Occipital lobe (tissue), 1 donor: ENCODE measurements at regions not wholly inside any gene's neighbourhood (a gene's known extent, or its start where the extent isn't known, plus 50 kb on each side); places are given as distances from the start of the nearest gene placed in this dataset.
A peak's percentile ranks its signal among the peaks of the same experiment; 100 is the strongest.

Source experiments
- DNase-seq: peaks from one replicate; lab custom pipeline; 2025; lab: John Stamatoyannopoulos, UW

DNA sequence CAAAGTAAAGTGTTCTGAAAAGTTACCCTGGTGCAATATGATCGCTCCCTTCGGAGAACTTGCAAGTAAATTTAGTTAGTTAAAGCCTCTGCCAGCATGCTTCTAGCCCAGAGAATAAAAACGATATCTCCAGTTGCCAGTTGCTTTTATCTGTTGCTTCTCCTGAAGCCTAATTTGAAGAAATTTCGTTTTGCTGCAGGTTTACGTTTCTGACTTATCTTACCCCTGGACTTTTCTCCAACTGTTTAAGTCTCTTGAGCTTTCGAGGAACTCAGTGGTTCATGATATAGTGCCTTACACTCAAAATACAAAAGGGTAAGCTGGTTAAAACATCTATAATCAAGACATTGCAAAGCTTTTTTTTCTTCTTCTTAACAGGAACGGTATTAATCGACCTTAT is 131.1 kb downstream of the FAM161A start:
- no peak for DNase-seq

DNA sequence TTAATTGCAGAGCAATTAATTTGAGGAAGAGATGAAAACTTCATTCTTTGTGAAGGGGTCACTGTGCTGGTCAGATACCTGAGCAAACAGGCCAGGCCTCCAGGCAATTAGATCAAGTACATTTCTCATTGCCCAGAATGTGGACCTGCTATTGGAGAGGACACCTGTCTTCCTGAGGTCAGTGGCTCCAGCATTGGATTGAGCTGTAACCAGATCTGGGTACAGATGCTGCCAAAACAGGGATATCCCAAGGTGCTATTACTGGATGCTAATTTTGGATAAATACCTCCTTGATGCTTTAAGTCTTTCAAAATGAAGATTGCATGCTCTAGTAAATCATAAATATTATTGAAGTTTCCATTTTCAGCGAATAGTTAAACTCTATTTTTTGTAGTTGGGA is 131.5 kb downstream of the FAM161A start:
- DNase-seq, result no peak

DNA sequence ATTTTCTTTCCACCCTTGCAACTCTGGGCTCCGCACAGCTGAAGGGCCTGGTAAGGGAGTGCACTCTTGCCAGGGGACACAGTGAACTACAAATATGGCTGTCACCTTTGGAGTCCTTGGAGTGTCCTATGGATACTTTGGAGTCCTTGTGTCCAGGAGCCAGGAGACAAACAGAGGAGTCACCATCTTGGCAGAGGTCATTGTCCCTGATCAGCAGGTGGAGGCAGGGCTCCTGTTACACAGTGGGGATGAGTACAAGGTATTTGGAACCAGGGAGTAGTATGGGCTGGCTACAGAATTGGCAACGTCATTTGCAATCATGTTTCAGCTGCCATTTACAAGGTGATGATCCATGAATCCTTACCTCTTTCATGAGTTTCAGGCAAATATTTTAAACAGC is 132.5 kb downstream of the FAM161A start:
- no peak for DNase-seq

DNA sequence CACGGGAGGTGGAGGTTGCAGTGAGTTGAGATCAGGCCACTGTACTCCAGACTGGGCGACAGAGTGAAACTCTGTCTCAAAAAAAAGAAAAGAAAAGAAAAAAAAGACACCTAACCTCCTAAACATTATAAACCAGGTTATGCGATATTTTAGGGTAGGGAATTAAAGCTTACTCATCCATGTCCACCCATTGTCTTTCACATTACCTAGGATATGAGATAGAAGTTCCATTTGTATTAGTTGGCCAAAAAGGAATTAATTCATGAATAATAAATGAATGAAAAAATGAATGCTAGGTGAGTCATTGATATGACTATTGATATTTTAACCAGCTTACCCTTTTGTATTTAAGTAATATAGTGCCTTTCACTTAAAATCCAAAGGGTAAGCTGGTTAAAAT is 132.9 kb downstream of the FAM161A start:
- no peak for DNase-seq

DNA sequence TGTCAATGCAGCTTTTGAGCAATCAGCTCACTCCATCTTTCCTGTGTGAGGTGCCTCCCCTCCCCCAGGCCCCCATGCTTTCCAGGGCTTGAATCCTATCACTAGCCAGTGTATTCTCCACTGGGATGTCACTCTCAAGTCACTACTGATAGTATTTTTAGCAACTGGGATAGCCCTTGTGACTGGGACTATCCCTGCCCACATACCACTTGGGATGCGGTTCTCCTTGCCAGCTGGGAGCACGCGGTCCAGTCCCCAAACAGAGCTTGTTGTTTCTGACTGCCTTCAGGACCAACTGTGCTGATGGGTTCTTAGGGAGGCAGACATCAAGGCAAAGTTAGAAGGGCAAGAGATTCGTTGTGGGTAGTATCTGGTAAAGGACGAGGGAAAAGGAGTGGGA is 134.9 kb downstream of the FAM161A start:
- DNase-seq, result no peak

DNA sequence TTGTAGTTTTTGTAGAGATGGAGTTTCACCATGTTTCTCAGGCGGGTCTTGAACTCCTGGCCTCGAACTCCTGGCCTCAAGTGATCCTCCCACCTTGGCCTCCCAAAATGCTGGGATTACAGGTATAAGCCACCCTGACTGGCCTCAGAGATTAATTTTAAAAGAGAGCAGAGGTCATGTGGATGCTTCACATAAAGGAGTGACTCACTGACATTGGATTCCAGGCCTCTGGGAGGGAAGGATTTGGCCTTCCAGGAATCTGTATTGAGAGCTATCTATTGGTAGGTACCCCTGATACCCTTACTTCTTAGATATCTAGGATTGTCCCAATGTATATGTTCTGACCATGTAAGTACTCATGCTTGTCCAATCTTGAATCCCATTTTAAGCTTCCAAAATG is 138.4 kb downstream of the FAM161A start:
- DNase-seq, result no peak

DNA sequence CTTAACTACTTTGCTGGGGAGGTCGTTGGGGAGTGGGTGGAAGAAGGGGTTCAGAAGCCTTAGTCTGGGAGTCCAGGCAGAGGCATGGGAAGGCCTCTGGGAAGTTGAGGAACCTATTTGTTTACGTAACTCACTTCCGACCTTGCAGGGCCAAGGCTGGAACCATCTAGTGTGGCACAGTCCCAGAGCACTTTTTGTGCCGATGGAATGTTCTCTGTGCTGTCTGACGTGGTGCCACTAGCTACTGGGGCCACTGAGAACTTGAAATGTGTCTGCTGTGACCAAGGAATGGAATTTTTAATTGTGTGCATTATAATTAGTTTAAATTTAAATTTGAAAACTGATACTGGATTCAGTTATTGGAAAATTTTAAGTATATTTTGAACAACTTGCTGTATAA is 139.7 kb downstream of the FAM161A start:
- DNase-seq, result no peak

DNA sequence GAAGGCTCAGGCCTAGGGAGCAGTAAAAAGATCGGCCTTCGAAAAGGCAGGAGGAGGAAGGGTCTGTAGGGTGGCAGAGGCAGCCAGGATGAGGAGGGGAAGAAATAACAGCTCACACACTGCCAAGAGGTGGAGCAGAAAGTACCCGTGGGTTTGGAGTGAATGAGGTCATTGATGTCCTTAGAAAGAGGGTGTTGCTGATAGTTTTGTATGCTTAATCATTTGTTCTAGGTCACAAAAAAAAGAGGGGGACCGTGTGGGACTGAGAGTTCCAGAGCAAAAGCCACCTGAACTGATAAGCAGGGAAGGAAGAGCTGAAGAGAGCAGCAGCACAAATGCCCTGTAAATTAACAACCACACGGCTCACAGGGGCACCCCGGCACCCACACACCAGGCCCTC is 140.4 kb downstream of the FAM161A start:
- no peak for DNase-seq

DNA sequence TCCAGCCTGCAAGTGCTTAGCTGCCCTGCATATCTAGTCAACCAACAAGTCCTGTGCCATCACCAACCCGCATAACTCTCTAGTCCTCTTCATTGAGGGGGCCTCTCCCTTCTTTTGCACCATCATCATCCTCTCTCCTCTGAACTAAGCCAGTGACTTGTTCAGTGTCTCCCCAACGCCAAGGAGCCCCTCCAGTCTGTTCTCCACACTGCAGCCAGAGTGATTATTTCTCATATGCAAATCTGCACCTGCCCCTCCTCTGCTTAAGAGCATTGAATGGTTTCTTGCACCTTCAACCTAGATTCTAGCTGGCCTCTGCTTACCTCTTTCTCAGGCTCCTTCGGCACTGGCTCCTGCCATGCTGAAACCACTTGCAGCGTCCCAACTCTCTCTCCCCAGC is 141.8 kb downstream of the FAM161A start:
- no peak for DNase-seq

DNA sequence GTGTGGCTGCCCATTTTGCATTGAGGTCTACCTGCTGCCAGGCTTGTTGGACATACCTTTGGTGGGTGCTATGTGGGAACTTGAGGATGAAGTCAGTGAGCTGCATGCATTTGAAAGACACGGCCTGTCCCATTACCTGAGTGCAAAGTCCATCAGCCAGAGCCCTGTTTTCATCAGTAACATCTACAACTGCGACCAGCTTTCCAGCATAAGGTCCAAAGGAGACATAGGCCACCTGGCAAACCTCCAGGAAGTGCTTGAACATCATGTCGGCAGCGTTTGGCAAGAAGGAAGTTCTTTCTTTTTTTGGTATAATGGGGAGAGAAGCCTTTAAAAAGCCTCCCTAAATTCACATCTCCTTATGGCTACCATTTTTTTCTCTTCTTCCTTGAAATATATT is 143.1 kb downstream of the FAM161A start:
- DNase-seq, result no peak

DNA sequence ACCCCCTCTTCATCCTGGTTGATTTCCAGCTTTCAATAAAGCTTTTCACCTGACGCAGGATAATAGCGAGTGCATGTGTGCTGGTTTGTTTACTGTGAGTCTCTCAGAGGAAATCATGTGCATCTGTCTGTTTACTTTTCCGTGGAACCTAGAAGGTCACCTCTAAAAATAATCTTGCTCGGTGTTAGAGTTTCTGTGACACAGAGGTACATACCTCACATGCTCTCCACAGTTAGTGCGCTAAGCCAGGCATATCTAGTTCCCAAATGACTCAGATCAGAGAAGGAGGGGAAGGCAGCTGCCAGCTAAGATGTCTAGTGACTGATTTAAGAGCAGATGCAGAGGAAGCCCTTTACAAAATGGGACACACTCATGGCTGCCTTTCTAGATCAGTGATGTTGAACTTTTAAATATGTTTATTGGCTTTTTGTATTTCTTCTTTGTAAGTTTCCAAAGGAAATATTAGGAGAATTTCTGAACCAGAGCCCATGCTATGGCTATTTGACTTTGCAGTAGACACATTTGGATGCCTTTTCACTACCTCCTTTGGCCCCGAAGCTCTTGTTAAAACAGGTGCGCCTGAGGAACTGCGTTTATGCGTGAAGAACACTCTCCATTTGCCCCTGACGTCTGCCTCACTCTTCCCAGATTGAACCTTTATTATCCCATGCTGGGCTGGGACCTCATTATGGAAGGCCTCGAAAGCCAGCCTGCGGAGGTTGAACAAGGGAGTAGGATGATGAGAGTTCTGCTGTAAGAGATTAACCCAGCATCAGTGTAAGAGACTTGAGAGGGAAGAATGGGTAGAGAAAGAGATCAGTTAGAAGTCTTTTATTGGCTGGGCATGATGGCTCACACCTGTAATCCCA is 145.6 kb downstream of the FAM161A start:
- no peak for DNase-seq

DNA sequence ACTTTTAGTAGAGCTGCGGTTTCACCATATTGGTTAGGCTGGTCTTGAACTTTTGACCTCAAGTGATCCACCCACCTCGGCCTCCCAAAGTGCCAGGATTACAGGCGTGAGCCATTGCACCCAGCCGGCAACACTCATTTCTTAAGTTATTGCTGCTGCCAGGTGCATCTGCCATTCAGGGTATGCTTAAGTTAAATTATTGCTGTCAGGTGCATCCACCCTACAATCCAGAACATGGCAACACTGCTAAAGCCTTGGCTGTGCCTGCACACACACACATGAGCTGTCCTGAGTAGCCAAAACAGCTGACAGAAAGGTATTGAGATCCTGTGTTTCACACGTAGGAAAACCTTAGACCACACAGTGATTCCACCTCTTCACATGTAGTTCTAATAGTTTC is 148.2 kb downstream of the FAM161A start:
- no peak for DNase-seq

DNA sequence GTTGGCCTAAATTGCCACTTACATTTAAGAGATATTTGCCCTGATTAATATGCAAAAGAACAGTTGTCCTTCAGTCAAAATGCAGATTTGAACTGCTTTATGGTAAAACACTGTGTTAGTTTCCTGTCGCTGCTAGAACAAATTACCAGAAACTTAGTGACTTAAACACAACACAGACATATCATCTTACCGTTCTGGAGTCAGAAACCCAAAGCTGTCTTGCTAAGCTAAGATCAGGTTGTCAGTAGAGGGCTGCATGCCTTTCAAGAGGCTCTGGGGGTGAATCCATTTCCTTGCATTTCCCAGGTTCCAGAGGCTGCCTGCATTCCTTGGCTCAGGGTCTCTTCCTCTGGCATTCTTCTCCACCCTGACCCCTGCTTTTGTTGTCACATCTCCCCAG is 149.5 kb downstream of the FAM161A start:
- DNase-seq, result no peak

DNA sequence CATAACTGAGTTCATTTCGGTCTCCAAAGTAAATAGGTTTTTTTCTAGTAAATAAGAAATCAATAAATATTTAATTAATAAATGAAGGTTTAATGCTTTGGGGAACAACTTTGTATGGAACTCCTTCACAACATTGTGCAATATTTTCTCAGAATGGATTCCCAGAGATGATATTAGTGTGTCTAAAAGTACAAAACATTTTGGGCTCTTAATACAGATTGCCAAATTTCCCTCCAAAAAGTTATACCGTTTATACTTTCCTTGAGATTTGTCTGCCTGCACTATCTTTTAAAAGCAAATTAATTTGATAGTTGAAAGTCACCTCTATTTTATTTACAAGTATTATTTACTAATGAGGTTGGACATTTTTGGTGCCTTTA is 151.8 kb downstream of the FAM161A start:
- no peak for DNase-seq

DNA sequence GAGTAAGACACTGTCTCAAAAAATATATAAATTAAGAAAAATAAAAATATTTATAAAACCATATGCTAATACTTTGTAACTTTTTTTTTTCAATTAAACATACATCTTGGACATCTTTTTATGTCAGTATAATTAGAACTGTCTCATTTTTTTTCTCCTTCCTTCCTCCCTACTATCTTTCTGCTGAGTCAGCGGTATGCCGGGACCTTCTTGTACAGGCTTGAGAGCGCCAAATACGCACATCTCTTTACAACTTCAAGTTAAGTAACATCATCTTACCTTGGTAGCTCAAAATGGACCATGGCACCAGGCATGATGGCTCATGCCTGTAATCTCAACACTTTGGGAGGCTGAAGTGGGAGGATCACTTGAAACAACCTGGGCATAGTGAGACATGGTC is 153.4 kb downstream of the FAM161A start:
- no peak for DNase-seq

DNA sequence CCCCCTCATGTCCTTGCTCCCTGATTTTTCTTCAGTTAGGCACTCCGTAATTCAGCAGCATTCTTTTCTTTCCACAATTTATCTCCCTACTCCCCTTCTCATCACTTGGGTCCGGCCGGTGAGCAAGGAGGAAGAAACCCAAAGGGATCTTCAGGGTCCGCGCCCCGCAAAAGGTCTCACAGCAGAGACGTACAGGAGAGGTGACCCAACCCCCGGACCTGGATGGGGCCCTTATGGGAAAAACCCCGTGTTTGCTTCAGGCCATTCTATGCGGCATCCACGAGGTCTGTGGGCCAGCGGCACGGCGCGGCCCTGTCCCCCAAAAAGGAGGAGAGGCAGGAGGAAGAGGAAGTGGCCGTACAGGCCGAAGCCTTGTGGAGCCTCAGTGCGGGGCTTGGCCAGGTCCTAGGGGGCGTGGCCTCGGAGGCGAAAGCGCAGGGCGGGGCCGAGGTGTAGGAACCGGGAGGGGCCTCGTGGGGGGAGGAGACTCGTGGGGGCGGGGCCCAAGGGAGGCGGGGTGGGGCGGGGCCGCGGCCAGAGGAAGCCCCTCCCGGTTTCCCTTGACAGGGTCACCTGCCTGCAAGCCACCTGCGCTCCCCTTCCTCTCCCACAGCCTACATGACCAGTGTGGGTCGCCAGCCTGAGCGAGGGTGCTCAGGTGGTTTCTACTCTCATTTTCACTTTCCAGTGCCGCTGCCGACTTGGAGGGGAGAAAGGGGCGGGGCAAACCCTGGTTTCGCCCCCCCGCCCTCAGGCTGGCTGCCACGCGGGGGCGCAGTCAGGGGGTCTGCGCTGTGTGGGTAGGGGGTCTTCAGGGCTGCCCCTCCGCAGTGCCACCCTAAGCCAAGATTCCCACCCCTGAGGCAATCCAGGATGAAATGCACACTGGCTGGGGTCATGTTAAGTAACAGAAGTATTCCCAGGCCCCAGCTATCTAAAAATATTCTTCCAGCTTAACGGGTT is 156.4 kb upstream of the XPO1 start:
- DNase-seq, result peak; percentile 90

DNA sequence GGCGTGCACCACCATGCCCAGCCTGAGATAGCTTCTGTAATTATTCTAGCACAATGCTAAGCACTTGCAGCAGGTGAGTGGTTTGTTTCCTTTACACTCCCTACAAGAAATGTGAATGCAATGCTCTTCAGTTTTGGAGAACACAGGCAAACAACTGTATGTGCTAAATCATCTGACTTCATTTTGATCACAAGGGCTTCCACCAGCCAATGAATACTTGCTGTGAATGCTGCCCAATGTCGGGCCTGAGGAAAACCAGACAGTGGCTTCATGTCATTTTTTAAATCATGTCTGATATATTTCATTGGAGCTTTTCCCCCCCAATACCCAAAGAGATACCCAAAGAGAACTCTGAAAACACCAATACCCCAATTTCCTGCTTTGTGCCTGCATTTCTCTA is 155.6 kb upstream of the XPO1 start:
- DNase-seq, result no peak

DNA sequence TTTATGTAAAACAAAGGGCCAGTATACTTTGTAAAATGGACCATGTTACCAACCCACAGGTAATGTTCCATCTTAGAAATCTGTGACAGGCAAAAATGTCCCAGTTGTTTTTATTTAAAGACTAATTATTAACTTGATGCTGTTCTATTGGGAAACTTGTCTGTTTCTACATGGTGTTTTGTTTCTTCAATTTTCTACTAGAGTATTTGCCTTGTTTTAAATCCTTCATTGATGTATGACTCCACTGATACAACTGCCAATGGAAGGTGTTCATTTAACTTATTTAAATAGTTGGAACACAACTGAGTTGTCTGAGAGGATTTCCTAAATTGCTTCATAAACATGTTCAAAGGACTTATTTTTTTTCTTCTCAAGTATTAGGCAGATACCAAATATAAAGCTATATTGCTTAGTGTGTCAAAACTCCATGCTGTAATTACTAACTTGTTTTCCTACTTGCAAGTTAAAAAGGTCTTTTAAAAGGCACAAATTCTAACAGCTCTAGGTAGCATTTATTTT is 152.0 kb upstream of the XPO1 start:
- DNase-seq, result no peak

DNA sequence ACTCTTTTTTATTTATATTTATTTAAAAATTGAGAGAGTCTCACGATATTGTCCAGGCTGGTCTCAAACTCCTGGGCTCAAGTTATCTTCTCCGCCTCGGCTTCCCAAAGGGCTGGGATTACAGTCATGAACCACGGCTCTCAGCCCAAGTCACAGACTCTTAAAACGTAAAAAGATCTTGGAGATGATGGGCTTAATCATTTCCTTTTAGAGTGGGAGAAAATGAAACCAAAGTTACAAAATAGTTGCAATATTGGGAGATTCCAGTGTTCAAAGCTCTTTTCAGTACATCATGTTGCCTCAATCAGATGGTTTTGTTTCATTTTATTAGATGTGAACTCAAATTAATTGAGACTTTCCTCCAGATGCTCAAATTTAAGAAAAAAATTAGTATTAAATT is 151.4 kb upstream of the XPO1 start:
- DNase-seq, result no peak

DNA sequence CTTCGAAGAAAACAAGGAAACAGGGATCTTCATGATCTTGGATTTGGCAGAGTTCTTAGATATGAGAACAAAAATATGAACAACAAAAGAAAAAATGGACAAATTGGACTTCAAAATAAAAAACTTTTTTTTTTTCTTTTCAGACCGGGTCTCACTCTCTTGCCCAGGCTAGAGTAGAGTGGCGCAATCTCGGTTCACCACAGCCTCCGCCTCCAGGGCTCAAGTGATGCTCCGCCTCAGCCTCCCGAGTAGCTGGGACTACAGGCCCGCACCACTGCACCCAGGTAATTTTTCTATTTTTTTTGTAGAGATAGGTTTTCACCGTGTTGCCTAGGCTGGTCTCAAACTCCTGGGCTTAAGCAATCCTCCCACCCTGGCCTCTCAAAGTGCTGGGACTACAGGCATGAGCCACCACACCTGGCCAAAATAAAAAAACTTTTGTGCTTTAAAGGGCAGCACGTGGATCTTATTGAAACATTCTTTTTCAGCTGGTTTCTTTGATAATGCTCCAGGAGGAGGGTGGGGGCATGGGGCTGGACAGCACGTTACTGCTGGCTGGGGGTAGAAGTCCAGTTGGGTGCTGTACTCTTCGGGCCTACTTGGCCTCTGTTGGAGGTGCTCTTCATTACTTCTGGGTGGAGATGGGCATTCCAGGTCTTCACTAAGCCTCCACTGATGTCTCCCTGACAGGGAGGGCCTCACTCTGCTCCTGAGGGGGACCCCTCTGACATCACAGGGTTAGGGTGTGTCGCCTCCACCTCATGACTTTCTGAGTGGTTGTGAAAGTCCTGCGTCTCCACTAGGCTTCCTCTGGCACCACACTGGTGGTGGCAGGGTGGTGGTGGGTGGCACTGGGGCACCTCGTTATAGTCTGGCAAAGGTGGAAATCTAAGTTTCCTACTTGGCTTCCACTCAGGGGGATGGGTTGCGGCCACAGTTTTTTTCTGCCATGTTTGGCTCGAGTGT is 150.5 kb upstream of the XPO1 start:
- DNase-seq, result no peak

DNA sequence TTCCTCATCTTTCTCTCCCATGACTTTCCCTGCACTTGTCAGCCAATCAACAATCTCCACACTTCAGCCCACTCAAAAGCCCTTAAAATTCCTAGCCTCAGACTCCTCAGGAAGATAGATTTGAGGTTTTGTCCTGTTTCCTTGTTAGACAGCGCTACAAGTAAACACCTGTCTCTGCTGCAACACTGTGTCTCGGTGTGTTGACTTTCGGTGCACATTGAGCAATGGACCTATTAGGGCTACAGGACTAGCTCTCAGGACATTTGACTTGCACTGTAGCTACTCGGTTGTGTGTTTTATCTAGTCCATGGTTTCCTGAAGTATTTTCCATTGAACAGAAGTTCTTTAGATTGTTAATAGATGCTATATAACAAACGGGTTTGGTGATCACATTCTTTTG is 140.9 kb upstream of the XPO1 start:
- no peak for DNase-seq
